H9 (cell line): ENCODE measurements at regions not wholly inside any gene's neighbourhood (a gene's known extent, or its start where the extent isn't known, plus 50 kb on each side); places are given as distances from the start of the nearest gene placed in this dataset.

Source experiments
- DNase-seq: peaks from one replicate; pipeline ENCODE4 v3.0.0-alpha.2; 2017
- H2AFZ ChIP-seq: one replicate; pipeline ENCODE4 v1.6.1; 2013; ENCODE audit warnings: mild to moderate bottlenecking, low read length, control low read depth, moderate library complexity
- H2AK5ac ChIP-seq: 2 replicates; pipeline ENCODE4 v1.6.1; 2013; ENCODE audit warnings: low read length, control low read depth, mixed read lengths; ENCODE audit not compliant: insufficient read length
- H2BK120ac ChIP-seq: one replicate; pipeline ENCODE4 v1.6.1; 2013; ENCODE audit warnings: low read depth, mild to moderate bottlenecking, low read length, control low read depth, inconsistent platforms; ENCODE audit not compliant: poor library complexity, severe bottlenecking
- H2BK12ac ChIP-seq: 2 replicates; pipeline ENCODE4 v1.6.1; 2013; ENCODE audit warnings: low read length, control low read depth, mixed read lengths, low read depth; ENCODE audit not compliant: insufficient read length
- H2BK15ac ChIP-seq: 2 replicates; pipeline ENCODE4 v1.6.1; 2013; ENCODE audit warnings: low read depth, low read length, control low read depth
- H2BK20ac ChIP-seq: one replicate; pipeline ENCODE4 v1.6.1; 2013; ENCODE audit warnings: low read depth, mild to moderate bottlenecking, low read length, control low read depth, inconsistent platforms; ENCODE audit not compliant: poor library complexity, severe bottlenecking
- H2BK5ac ChIP-seq: 2 replicates; pipeline ENCODE4 v1.6.1; 2013; ENCODE audit warnings: low read length, control low read depth, mixed read lengths; ENCODE audit not compliant: insufficient read length
- H3K14ac ChIP-seq: 2 replicates; pipeline ENCODE4 v1.6.1; 2013; ENCODE audit warnings: low read length, control low read depth; ENCODE audit not compliant: insufficient read depth
- H3K18ac ChIP-seq: 2 replicates; pipeline ENCODE4 v1.6.1; 2013; ENCODE audit warnings: low read depth, mild to moderate bottlenecking, mixed read lengths, low read length, control low read depth; ENCODE audit not compliant: insufficient read length
- H3K23ac ChIP-seq: 2 replicates; pipeline ENCODE4 v1.6.1; 2013; ENCODE audit warnings: low read length, control low read depth, mixed read lengths, low read depth; ENCODE audit not compliant: insufficient read length
- H3K23me2 ChIP-seq: 2 replicates; pipeline ENCODE4 v1.6.1; 2013; ENCODE audit warnings: low read depth, mild to moderate bottlenecking, mixed read lengths, low read length, control low read depth; ENCODE audit not compliant: insufficient read length, poor library complexity, severe bottlenecking
- H3K27ac ChIP-seq: 2 replicates; pipeline ENCODE4 v1.5.1; 2013; ENCODE audit warnings: low read length, control low read depth, mixed read lengths, low read depth; ENCODE audit not compliant: insufficient read length
- H3K27me3 ChIP-seq: 2 replicates; pipeline ENCODE4 v1.6.1; 2013; ENCODE audit warnings: low read length, control low read depth, inconsistent platforms; ENCODE audit not compliant: insufficient read depth
- H3K4ac ChIP-seq: 2 replicates; pipeline ENCODE4 v1.6.1; 2013; ENCODE audit warnings: low read depth, mild to moderate bottlenecking, control low read depth, inconsistent platforms, low read length, moderate library complexity
- H3K4me1 ChIP-seq: 2 replicates; pipeline ENCODE4 v1.6.1; 2013; ENCODE audit warnings: low read length, control low read depth, inconsistent platforms; ENCODE audit not compliant: insufficient read depth
- H3K4me2 ChIP-seq: 2 replicates; pipeline ENCODE4 v1.6.1; 2013; ENCODE audit warnings: low read length, control low read depth, mixed read lengths; ENCODE audit not compliant: insufficient read length, insufficient read depth
- H3K56ac ChIP-seq: 2 replicates; pipeline ENCODE4 v1.6.1; 2013; ENCODE audit warnings: low read depth, mild to moderate bottlenecking, mixed read lengths, low read length, control low read depth; ENCODE audit not compliant: insufficient read length
- H3K79me1 ChIP-seq: 2 replicates; pipeline ENCODE4 v1.6.1; 2013; ENCODE audit warnings: low read depth, mild to moderate bottlenecking, moderate library complexity, low read length, control low read depth, inconsistent platforms; ENCODE audit not compliant: insufficient read depth, poor library complexity, severe bottlenecking
- H3K79me2 ChIP-seq: 2 replicates; pipeline ENCODE4 v1.6.1; 2013; ENCODE audit warnings: low read length, control low read depth, inconsistent platforms; ENCODE audit not compliant: insufficient read depth
- H3K9ac ChIP-seq: 2 replicates; pipeline ENCODE4 v1.6.1; 2013; ENCODE audit warnings: low read length, control low read depth, mixed read lengths; ENCODE audit not compliant: insufficient read length; ENCODE audit errors: extremely low read depth
- H3K9me3 ChIP-seq: one replicate; pipeline ENCODE4 v1.6.1; 2013; ENCODE audit warnings: low read depth, low read length, inconsistent platforms; ENCODE audit not compliant: control insufficient read depth
- H3T11ph ChIP-seq: one replicate; pipeline ENCODE4 v1.6.1; 2013; ENCODE audit warnings: mild to moderate bottlenecking, low read length, control low read depth, inconsistent platforms
- H4K20me1 ChIP-seq: one replicate; pipeline ENCODE4 v1.6.1; 2013; ENCODE audit not compliant: control insufficient read depth, insufficient read length, insufficient read depth
- H4K5ac ChIP-seq: 2 replicates; pipeline ENCODE4 v1.6.1; 2013; ENCODE audit warnings: low read depth, mild to moderate bottlenecking, mixed read lengths, low read length, control low read depth; ENCODE audit not compliant: insufficient read length
- H4K8ac ChIP-seq: replicated peaks from 2 replicates; pipeline ENCODE4 v1.6.1; 2013; ENCODE audit warnings: low read length, control low read depth, mixed read lengths, low read depth; ENCODE audit not compliant: insufficient read length
- H4K91ac ChIP-seq: 2 replicates; pipeline ENCODE4 v1.6.1; 2013; ENCODE audit warnings: low read depth, mild to moderate bottlenecking, moderate library complexity, mixed read lengths, low read length, control low read depth; ENCODE audit not compliant: insufficient read length
- H3K27ac Mint-ChIP-seq, 3 experiments: 2 replicates in 2 of 3; 3 replicates in 1 of 3; pipeline ENCODE4 v1.8.0; 2020 to 2021; ENCODE audit warnings: mixed read lengths in 3 of 3, mild to moderate bottlenecking in 1 of 3, moderate library complexity in 1 of 3
- H3K27me3 Mint-ChIP-seq: 2 replicates; pipeline ENCODE4 v1.8.0; 2021; ENCODE audit warnings: low read depth, mild to moderate bottlenecking, moderate library complexity, mixed read lengths
- H3K36me3 Mint-ChIP-seq, 3 experiments: 2 replicates in 2 of 3; 3 replicates in 1 of 3; pipeline ENCODE4 v1.8.0; 2020 to 2021; ENCODE audit warnings: low read depth in 3 of 3, mixed read lengths in 3 of 3; ENCODE audit not compliant: insufficient read depth in 1 of 3
- H3K4me1 Mint-ChIP-seq, 2 experiments: 2 replicates each; pipeline ENCODE4 v1.8.0; 2020; ENCODE audit warnings: mixed read lengths in 2 of 2
- H3K4me3 Mint-ChIP-seq, 2 experiments: 2 replicates in 1 of 2; 3 replicates in 1 of 2; pipeline ENCODE4 v1.8.0; 2020 to 2021; ENCODE audit warnings: mild to moderate bottlenecking in 2 of 2, mixed read lengths in 2 of 2, moderate library complexity in 1 of 2
- H3K9me3 Mint-ChIP-seq, 2 experiments: 2 replicates in 1 of 2; 3 replicates in 1 of 2; pipeline ENCODE4 v1.8.0; 2020; ENCODE audit warnings: mild to moderate bottlenecking in 2 of 2, mixed read lengths in 2 of 2, moderate library complexity in 1 of 2
- CTCF ChIP-seq: fragments of 200-600 bp; sonication (generic); conservative IDR thresholded peaks from 3 replicates; pipeline ENCODE4 v1.8.0; 2021; ENCODE audit warnings: antibody characterized with exemption, mild to moderate bottlenecking
- WGBS: extraction: QIAGEN DNeasy Blood & Tissue Kit; methylation state at CpG from one replicate; pipeline ENCODE4 v1.1.7; 2013; ENCODE audit warnings: missing lambda C conversion rate, low lambda C conversion rate, mixed read lengths; ENCODE audit not compliant: insufficient read length; ENCODE audit errors: extremely low coverage; 5-methylcytosine and 5-hydroxymethylcytosine counted together

- no peaks in the 10 kb centered on the region for H3K79me2 ChIP-seq
- Mint-ChIP-seq H3K27ac (no peak overlapping the region), H3K4me3 (no peak overlapping the region), H3K36me3 (peaks cover 0 to 7% (median 0%) of the 10 kb centered on the region in 3 experiments; a peak in 4 of 7 replicates), H3K27me3 (peaks cover 72% of the 10 kb centered on the region), H3K4me1 (peaks cover 22 to 23% of the 10 kb centered on the region in 2 experiments), H3K9me3 (no peaks in the 10 kb centered on the region)
- H4K8ac ChIP-seq: no peak overlapping the region
- H2AFZ ChIP-seq: no peak overlapping the region
- H2BK120ac ChIP-seq: no peak overlapping the region
- H3K18ac ChIP-seq: no peak overlapping the region
- H3K27me3 ChIP-seq: no peaks in the 10 kb centered on the region; the same call in 1 of the 2 replicates
- no peaks in the 10 kb centered on the region for H4K20me1 ChIP-seq
- no peak overlapping the region for H3K4me2 ChIP-seq
- no peak overlapping the region for H2BK15ac ChIP-seq
- H3K4ac ChIP-seq: no peak overlapping the region
- H2BK5ac ChIP-seq: no peak overlapping the region
- H3K56ac ChIP-seq: no peak overlapping the region
- H3K27ac ChIP-seq: no peak overlapping the region
- H4K91ac ChIP-seq: no peak overlapping the region
- no peak overlapping the region for H3K9ac ChIP-seq
- TF ChIP-seq CTCF: no peak
- DNase-seq: no peak
- no peak overlapping the region for H3T11ph ChIP-seq
- WGBS: no CpG with 5 or more reads among the region's 1 CpG
- H3K9me3 ChIP-seq: no peaks in the 10 kb centered on the region
- no peaks in the 10 kb centered on the region for H3K23me2 ChIP-seq
- no peaks in the 10 kb centered on the region for H3K79me1 ChIP-seq
- no peak overlapping the region for H4K5ac ChIP-seq
- H2AK5ac ChIP-seq: no peak overlapping the region
- no peak overlapping the region for H3K23ac ChIP-seq
- no peak overlapping the region for H3K14ac ChIP-seq
- no peak overlapping the region for H2BK20ac ChIP-seq
- no peak overlapping the region for H2BK12ac ChIP-seq
- peaks cover 3% of the 10 kb centered on the region; the same call in 1 of the 2 replicates for H3K4me1 ChIP-seq
These were observed 58.0 kb upstream of the TMEM132D start for GRCh38 chr12:129961856-129962255.
